ENCODE measurements at regions not wholly inside any gene's neighbourhood (a gene's known extent, or its start where the extent isn't known, plus 50 kb on each side); places are given as distances from the start of the nearest gene placed in this dataset.

- Histone ChIP-seq H3K27me3 (ENCODE audit: control insufficient read depth in 1 of 2, insufficient read depth in 2 of 2, low read length in 2 of 2) (no peaks in the 10 kb centered on the region), H3K4me3 (ENCODE audit: low read depth in 1 of 2, low read length in 2 of 2) (no peak overlapping the region), H3K9ac (ENCODE audit: low read length) (no peak overlapping the region), H3K36me3 (ENCODE audit: insufficient read depth, low read length) (no peaks in the 10 kb centered on the region), H3K9me3 (ENCODE audit: low read length) (no peaks in the 10 kb centered on the region), H3K27ac (ENCODE audit: low read depth, low read length) (no peak overlapping the region), H3K4me1 (ENCODE audit: insufficient read depth, low read length) (peaks cover 11% of the 10 kb centered on the region)
Observed at GRCh38 chr15:39459548-39459947, 121.3 kb upstream of the THBS1 start.

DNA sequence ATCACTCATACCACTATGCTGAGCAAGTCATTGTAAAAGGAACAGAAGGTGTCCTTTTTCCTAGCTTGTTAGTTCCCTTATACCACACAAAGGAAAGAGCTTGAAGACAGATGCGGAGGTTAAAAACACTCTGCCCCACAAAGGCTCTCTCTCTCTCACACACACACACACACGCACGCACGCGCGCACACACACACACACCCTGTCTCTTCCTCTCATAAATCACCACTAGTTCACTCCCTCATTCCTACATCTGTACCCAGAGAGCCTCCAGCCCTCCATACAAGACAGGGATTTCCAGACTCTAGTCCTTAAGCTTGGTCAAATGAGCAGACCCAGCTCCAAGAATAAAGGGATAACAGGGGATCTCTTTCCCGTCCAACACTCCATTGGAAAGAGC is 120.1 kb upstream of the THBS1 start:
- Histone ChIP-seq H3K9ac (ENCODE audit: low read length) (no peak overlapping the region), H3K4me3 (ENCODE audit: low read depth in 1 of 2, low read length in 2 of 2) (no peak overlapping the region), H3K36me3 (ENCODE audit: insufficient read depth, low read length) (no peaks in the 10 kb centered on the region), H3K9me3 (ENCODE audit: low read length) (no peaks in the 10 kb centered on the region), H3K4me1 (ENCODE audit: insufficient read depth, low read length) (peaks cover 11% of the 10 kb centered on the region), H3K27ac (ENCODE audit: low read depth, low read length) (no peak overlapping the region), H3K27me3 (ENCODE audit: control insufficient read depth in 1 of 2, insufficient read depth in 2 of 2, low read length in 2 of 2) (no peaks in the 10 kb centered on the region)

DNA sequence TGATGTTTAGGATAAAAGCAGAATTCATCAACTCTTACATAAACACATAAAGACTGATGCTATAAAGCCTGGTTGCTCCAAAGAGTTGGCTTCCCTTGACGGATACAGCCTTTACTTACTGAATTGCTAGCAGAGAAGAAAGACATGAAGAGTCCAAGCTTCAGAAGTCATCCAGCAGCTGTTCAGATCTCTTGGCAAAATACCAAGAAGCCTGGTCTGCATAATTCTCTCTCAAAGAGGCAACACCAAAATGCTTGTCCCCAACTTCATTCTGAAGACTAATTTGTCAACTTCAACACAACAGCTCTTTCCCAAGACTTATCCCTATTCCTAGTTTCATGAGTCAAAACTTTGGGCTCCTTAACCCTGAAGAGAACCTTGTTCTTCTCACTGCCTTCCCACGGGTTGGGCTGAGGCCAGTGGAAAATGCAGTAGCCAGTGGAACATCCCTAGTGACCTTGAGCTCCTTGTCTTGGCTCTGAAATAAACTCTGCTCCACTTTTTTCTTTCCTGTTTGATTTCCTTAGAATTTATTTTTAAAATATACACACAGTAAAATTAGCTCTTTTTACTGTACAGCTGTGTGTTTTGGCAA is 119.2 kb upstream of the THBS1 start:
- no peaks in the 10 kb centered on the region for H3K36me3 ChIP-seq (ENCODE audit: insufficient read depth, low read length)
- no peak overlapping the region for H3K9ac ChIP-seq (ENCODE audit: low read length)
- no peak overlapping the region for H3K27ac ChIP-seq (ENCODE audit: low read depth, low read length)
- no peaks in the 10 kb centered on the region for H3K27me3 ChIP-seq (ENCODE audit: control insufficient read depth in 1 of 2, insufficient read depth in 2 of 2, low read length in 2 of 2)
- no peaks in the 10 kb centered on the region for H3K9me3 ChIP-seq (ENCODE audit: low read length)
- H3K4me3 ChIP-seq (ENCODE audit: low read depth in 1 of 2, low read length in 2 of 2): no peak overlapping the region
- H3K4me1 ChIP-seq (ENCODE audit: insufficient read depth, low read length): peaks cover 11% of the 10 kb centered on the region

GRCh38 chr15:39462691-39463090 is 118.2 kb upstream of the THBS1 start:
- Histone ChIP-seq H3K36me3 (ENCODE audit: insufficient read depth, low read length) (no peaks in the 10 kb centered on the region), H3K9ac (ENCODE audit: low read length) (no peak overlapping the region), H3K4me1 (ENCODE audit: insufficient read depth, low read length) (peaks cover 18% of the 10 kb centered on the region), H3K27ac (ENCODE audit: low read depth, low read length) (no peak overlapping the region), H3K27me3 (ENCODE audit: control insufficient read depth in 1 of 2, insufficient read depth in 2 of 2, low read length in 2 of 2) (no peaks in the 10 kb centered on the region), H3K9me3 (ENCODE audit: low read length) (no peaks in the 10 kb centered on the region), H3K4me3 (ENCODE audit: low read depth in 1 of 2, low read length in 2 of 2) (no peak overlapping the region)

DNA sequence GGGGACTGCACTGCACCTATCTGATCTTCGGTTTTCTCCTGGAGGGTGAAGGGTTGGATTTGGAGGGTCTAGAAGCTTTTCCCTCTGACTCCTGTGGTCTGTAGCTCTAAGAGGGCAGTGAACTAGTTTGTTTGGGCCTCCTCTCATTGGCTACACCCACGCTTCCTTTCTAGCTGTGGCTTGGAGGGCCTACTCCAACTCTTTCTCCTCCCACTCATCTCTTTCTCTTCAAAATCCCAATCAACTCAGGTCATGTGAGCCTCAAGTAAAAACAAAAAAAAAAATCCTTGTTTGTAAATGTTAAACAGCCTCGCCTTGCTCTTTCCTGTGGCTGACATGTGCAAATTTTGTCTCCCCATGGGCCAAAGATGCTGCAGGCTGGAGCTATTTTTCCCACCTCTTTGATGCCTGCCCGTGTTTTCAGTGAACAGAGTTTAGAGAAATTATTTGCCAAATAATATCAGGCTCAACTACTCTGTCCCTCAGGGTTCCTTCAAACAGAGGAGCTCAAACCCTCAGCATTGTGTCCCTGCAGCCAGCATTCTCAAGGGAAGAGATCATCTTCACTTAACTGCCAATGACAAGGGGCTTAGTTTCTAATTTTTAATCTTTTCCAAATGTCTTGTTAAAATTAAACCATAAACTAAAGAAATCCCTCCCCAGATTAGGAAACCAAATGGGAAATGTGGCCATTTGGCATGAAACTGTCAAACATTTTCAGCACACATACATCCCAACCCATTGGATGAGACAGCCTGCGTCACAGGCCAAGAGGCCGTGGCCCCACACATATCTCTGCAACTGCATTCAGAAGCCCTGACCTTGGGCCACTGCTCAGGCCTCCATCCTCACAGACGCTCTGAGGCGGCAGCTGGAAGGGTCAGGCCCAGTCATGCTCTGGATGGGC is 114.8 kb upstream of the THBS1 start:
- Histone ChIP-seq H3K9me3 (ENCODE audit: low read length) (no peaks in the 10 kb centered on the region), H3K4me3 (ENCODE audit: low read depth in 1 of 2, low read length in 2 of 2) (no peak overlapping the region), H3K9ac (ENCODE audit: low read length) (no peak overlapping the region), H3K4me1 (ENCODE audit: insufficient read depth, low read length) (peaks cover 19% of the 10 kb centered on the region), H3K27me3 (ENCODE audit: control insufficient read depth in 1 of 2, insufficient read depth in 2 of 2, low read length in 2 of 2) (no peaks in the 10 kb centered on the region), H3K27ac (ENCODE audit: low read depth, low read length) (peak overlapping the region; percentile 30), H3K36me3 (ENCODE audit: insufficient read depth, low read length) (no peaks in the 10 kb centered on the region)

DNA sequence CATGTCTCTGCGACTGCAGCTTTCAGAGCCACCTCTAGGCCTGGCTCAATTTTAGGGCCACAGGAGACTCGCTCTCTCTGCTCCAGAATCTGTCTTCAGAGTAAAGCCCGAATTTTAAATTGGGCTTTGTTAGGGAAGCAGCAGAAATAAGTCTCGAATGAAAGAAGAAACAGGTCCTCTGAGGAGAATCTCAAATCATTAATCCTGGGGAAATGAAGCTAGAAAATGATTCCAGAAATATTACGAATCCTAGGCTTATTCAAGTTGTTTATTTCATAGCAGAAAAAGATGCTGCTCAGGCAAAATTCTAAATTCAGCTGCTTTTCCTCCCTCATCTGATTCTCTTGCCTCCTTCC is 114.2 kb upstream of the THBS1 start:
- H3K27ac ChIP-seq (ENCODE audit: low read depth, low read length): peak overlapping the region; percentile 30
- no peak overlapping the region for H3K4me3 ChIP-seq (ENCODE audit: low read depth in 1 of 2, low read length in 2 of 2)
- no peak overlapping the region for H3K9ac ChIP-seq (ENCODE audit: low read length)
- peaks cover 20% of the 10 kb centered on the region for H3K4me1 ChIP-seq (ENCODE audit: insufficient read depth, low read length)
- H3K36me3 ChIP-seq (ENCODE audit: insufficient read depth, low read length): no peaks in the 10 kb centered on the region
- no peaks in the 10 kb centered on the region for H3K9me3 ChIP-seq (ENCODE audit: low read length)
- no peaks in the 10 kb centered on the region for H3K27me3 ChIP-seq (ENCODE audit: control insufficient read depth in 1 of 2, insufficient read depth in 2 of 2, low read length in 2 of 2)

DNA sequence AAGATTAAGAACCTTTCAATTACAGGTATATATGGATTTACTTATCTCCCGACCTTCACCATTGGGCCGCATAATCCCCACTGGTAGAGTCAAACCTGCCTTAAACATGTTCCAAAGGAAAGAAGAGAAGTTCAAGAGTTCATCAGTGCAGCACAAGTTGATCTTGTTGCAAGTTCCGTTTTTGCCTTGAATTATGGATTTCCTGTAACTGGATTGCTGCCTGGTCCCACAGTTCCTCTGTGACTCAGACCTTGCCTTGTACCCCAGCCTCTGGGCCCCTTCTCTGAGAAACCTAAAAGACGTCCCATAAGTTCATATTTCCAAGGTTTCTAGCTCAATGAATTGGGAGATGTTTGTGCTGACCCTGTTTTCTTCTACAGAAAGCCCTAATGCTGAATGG is 112.5 kb upstream of the THBS1 start:
- Histone ChIP-seq H3K27ac (ENCODE audit: low read depth, low read length) (no peak overlapping the region), H3K4me1 (ENCODE audit: insufficient read depth, low read length) (peaks cover 29% of the 10 kb centered on the region), H3K36me3 (ENCODE audit: insufficient read depth, low read length) (no peaks in the 10 kb centered on the region), H3K27me3 (ENCODE audit: control insufficient read depth in 1 of 2, insufficient read depth in 2 of 2, low read length in 2 of 2) (no peaks in the 10 kb centered on the region), H3K9me3 (ENCODE audit: low read length) (no peaks in the 10 kb centered on the region), H3K9ac (ENCODE audit: low read length) (no peak overlapping the region), H3K4me3 (ENCODE audit: low read depth in 1 of 2, low read length in 2 of 2) (no peak overlapping the region)

GRCh38 chr15:39468828-39469227 is 112.1 kb upstream of the THBS1 start:
- no peaks in the 10 kb centered on the region for H3K27me3 ChIP-seq (ENCODE audit: control insufficient read depth in 1 of 2, insufficient read depth in 2 of 2, low read length in 2 of 2)
- no peak overlapping the region for H3K27ac ChIP-seq (ENCODE audit: low read depth, low read length)
- H3K4me3 ChIP-seq (ENCODE audit: low read depth in 1 of 2, low read length in 2 of 2): no peak overlapping the region

DNA sequence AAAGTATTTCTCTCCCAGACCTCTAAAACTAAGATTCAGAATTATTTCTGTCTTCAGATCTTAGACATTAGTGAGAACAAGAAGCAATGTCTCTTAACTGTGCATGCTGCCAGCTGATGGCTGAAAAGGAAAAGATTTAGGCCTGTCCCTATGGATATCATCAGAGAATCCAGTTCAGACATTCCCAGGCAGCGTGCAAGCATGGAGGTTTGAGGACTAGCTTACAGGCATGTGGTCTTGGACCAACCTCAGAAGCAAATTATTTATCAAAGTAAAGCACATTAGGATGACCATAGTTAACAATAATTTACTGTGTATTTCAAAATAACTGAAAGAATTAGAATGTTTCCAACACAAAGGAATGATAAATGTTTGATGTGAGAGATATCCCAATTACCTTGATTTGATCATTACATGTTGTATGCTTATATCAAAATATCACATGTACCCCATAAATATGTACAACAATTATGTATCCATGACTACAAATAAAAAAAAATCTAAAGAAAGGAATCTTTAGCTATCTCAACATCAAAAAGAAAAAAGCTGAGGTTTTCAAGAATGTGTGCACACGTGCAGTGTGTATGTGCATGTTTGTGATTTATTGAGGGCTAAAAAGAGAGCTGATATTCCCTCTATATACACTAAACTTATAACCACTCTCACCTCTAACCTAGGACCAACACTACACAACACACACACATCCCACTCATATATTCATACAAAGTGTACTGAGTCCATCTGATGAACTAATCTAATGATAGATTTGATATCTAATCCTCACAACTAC is 108.9 kb upstream of the THBS1 start:
- Histone ChIP-seq H3K36me3 (ENCODE audit: insufficient read depth, low read length) (no peaks in the 10 kb centered on the region), H3K9me3 (ENCODE audit: low read length) (no peaks in the 10 kb centered on the region), H3K27me3 (ENCODE audit: control insufficient read depth in 1 of 2, insufficient read depth in 2 of 2, low read length in 2 of 2) (no peaks in the 10 kb centered on the region), H3K4me1 (ENCODE audit: insufficient read depth, low read length) (peaks cover 42% of the 10 kb centered on the region), H3K9ac (ENCODE audit: low read length) (peak overlapping the region; percentile 37), H3K27ac (ENCODE audit: low read depth, low read length) (peak overlapping the region; percentile 71), H3K4me3 (ENCODE audit: low read depth in 1 of 2, low read length in 2 of 2) (peak overlapping the region in 1 of 2 donors; percentile 13)

More at GRCh38 chr15:39468828-39469227, 112.1 kb upstream of the THBS1 start:
- H3K36me3 ChIP-seq (ENCODE audit: insufficient read depth, low read length): no peaks in the 10 kb centered on the region
- H3K4me1 ChIP-seq (ENCODE audit: insufficient read depth, low read length): peaks cover 34% of the 10 kb centered on the region
- no peak overlapping the region for H3K9ac ChIP-seq (ENCODE audit: low read length)
- H3K9me3 ChIP-seq (ENCODE audit: low read length): no peaks in the 10 kb centered on the region

- Histone ChIP-seq H3K4me3 (ENCODE audit: low read depth in 1 of 2, low read length in 2 of 2) (peak overlapping the region in 1 of 2 donors; percentile 13), H3K9ac (ENCODE audit: low read length) (peak overlapping the region; percentile 37), H3K27me3 (ENCODE audit: control insufficient read depth in 1 of 2, insufficient read depth in 2 of 2, low read length in 2 of 2) (no peaks in the 10 kb centered on the region), H3K4me1 (ENCODE audit: insufficient read depth, low read length) (peaks cover 35% of the 10 kb centered on the region), H3K36me3 (ENCODE audit: insufficient read depth, low read length) (no peaks in the 10 kb centered on the region), H3K27ac (ENCODE audit: low read depth, low read length) (peak overlapping the region; percentile 81), H3K9me3 (ENCODE audit: low read length) (no peaks in the 10 kb centered on the region)
Observed at GRCh38 chr15:39472621-39473297, 108.1 kb upstream of the THBS1 start.
